ENCODE measurements at regions not wholly inside any gene's neighbourhood (a gene's known extent, or its start where the extent isn't known, plus 50 kb on each side); places are given as distances from the start of the nearest gene placed in this dataset.

DNA sequence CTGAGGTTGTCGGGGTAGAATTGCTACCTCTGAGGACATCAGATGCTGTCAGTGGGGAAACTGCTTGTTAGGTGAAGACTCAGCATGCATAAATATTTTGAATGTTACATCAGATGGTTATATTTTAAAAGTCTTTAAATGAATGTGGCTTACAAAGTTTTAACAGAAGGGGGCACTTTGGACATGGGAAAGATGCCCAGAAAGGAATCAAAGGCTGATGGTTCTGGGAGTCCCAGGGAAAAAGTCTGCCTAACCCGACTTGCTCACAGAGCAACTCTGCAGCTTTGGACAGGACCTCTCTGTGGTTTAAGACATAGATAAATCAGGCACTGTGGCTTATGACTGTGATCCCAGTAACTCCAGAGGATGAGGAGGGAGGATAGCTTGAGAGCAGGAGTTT is 474.9 kb downstream of the ATP23 start:
- TF ChIP-seq, protein P1, sequence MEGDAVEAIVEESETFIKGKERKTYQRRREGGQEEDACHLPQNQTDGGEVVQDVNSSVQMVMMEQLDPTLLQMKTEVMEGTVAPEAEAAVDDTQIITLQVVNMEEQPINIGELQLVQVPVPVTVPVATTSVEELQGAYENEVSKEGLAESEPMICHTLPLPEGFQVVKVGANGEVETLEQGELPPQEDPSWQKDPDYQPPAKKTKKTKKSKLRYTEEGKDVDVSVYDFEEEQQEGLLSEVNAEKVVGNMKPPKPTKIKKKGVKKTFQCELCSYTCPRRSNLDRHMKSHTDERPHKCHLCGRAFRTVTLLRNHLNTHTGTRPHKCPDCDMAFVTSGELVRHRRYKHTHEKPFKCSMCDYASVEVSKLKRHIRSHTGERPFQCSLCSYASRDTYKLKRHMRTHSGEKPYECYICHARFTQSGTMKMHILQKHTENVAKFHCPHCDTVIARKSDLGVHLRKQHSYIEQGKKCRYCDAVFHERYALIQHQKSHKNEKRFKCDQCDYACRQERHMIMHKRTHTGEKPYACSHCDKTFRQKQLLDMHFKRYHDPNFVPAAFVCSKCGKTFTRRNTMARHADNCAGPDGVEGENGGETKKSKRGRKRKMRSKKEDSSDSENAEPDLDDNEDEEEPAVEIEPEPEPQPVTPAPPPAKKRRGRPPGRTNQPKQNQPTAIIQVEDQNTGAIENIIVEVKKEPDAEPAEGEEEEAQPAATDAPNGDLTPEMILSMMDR (IDR thresholded peaks at IDR 0.05) = no peak
- TF ChIP-seq POLR2AphosphoS5 (IDR thresholded peaks at IDR 0.05) (no peak), EP300 (IDR thresholded peaks at IDR 0.05) (no peak), POLR2A (IDR thresholded peaks at IDR 0.05) (no peak)
- Histone ChIP-seq H3K4me3 (no peak overlapping the region), H3K27me3 (no peaks in the 10 kb centered on the region), H3K4me1 (peaks cover 0 to 3% (median 0%) of the 10 kb centered on the region in 3 donors), H3K9me3 (no peaks in the 10 kb centered on the region), H3K27ac (no peak overlapping the region), H3K36me3 (no peaks in the 10 kb centered on the region)
- no peak for ATAC-seq
- 34 to 52% methylated on average over 2 of the region's 2 CpGs for whole genome bisulfite sequencing, 2 donors (ENCODE audit: low coverage in 1 of 2)

DNA sequence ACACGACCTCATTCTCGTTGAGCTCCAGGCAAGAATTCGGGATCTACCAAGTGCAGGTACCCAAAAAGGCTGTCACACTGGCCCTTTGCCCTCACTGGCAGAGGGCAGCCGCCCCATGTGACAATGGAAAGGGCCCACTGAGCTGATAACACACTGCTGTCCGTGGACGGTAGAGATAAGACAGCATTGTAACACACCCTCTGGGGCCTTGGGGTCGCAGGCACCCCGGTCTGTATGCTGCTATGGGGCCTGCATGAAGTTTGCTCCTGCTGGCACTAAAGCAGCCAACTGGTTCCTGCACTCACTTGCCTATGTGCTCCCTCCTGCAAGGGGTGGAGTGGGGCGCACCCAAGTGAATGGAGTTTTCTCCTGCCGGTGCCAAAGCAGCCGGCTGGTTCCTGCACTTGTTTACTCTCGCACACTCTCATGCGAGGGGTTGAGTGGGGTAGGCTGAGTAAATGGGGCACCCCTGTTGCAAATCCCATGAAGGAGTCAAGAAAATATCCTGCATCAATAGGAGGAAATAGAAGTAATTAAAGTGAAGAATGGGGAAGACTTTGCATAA is 477.9 kb downstream of the ATP23 start:
- H3K36me3 ChIP-seq = no peaks in the 10 kb centered on the region
- H3K9me3 ChIP-seq = no peaks in the 10 kb centered on the region
- no peak overlapping the region for H3K27ac ChIP-seq
- no peak overlapping the region for H3K4me3 ChIP-seq
- H3K27me3 ChIP-seq = no peaks in the 10 kb centered on the region
- ATAC-seq = no peak
- no peaks in the 10 kb centered on the region for H3K4me1 ChIP-seq
- TF ChIP-seq EP300 (IDR thresholded peaks at IDR 0.05) (no peak), POLR2AphosphoS5 (IDR thresholded peaks at IDR 0.05) (no peak), POLR2A (IDR thresholded peaks at IDR 0.05) (no peak)
- TF ChIP-seq, protein P1 (IDR thresholded peaks at IDR 0.05) = no peak
- 87 to 92% methylated on average over 2 to 3 of the region's 13 CpGs for WGBS, 2 donors (ENCODE audit: low coverage in 1 of 2)

DNA sequence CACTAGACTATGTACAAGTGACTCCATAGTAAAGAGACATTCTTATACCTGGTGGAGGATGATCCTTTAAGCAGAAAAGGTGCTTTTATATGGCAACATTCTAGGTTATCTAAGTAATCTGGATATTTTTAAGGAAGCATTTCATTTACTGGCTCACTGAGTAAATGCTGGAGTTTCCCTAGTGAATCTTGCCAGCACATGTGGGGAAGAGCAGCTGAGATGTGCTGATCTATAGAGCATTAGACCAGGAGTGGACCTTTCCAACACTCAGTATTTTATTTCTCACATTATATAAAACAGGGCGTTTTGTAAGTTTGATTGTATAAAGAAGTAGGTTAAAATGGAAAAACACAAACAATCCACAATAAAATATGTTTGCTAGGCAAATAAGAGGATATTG is 478.5 kb downstream of the ATP23 start:
- Histone ChIP-seq H3K27ac (no peak overlapping the region), H3K4me1 (peaks cover 0 to 6% (median 1%) of the 10 kb centered on the region in 3 donors), H3K9me3 (no peaks in the 10 kb centered on the region), H3K4me3 (no peak overlapping the region), H3K27me3 (no peaks in the 10 kb centered on the region), H3K36me3 (no peaks in the 10 kb centered on the region)
- no peak for ATAC-seq
- WGBS, 2 donors (ENCODE audit: low coverage in 1 of 2) = 50% methylated on average over 1 of the region's 1 CpG
- TF ChIP-seq POLR2A (IDR thresholded peaks at IDR 0.05) = no peak
- no peak for TF ChIP-seq EP300 (IDR thresholded peaks at IDR 0.05)
- no peak for TF ChIP-seq POLR2AphosphoS5 (IDR thresholded peaks at IDR 0.05)
- TF ChIP-seq, protein P1 (IDR thresholded peaks at IDR 0.05) = no peak

DNA sequence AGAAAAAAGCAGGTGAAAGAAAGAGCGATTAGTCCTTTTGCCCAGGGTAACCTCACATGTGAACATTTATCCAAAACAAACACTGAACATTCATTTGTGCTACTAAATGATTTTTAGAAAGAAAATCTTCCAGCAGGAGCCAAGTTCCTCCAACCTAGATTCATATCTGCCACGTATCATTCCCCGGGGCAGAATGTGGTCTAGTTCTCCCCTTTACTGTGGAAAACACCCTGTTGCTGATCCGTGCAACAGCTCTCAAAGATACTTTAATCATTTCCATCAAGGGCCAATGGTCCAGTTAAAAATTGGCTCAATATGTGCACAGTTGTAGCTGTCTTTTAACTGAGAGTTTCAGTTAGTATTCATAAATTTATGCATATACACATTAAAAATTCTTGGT is 479.1 kb downstream of the ATP23 start:
- TF ChIP-seq, protein P1 (IDR thresholded peaks at IDR 0.05) = no peak
- TF ChIP-seq EP300 (IDR thresholded peaks at IDR 0.05) = no peak
- no peak for TF ChIP-seq POLR2AphosphoS5 (IDR thresholded peaks at IDR 0.05)
- no peak for TF ChIP-seq POLR2A (IDR thresholded peaks at IDR 0.05)
- 17 to 37% methylated on average over 4 of the region's 4 CpGs for WGBS, 2 donors (ENCODE audit: low coverage in 1 of 2)
- ATAC-seq = no peak
- H3K27ac ChIP-seq = no peak overlapping the region
- H3K27me3 ChIP-seq = no peaks in the 10 kb centered on the region
- peaks cover 0 to 12% (median 7%) of the 10 kb centered on the region in 3 donors for H3K4me1 ChIP-seq
- no peaks in the 10 kb centered on the region for H3K9me3 ChIP-seq
- no peak overlapping the region for H3K4me3 ChIP-seq
- no peaks in the 10 kb centered on the region for H3K36me3 ChIP-seq

DNA sequence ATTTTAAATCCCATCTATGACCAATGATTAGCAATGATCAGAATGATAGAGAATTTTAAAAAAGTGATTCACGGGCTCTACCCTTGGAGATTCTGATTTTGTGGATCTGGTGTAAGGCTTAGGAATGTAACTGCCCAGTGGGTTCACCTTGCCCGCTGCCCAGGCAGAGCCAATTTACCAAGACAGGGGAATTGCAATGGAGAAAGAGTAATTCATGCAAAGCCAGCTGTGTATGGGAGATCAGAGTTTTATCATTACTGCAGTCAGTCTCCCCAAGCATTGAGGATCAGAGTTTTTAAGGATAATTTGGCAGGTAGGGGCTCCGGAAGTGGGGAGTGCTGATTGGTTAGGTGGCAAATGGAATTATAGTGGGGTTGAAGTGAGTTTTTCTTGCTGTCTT is 480.6 kb downstream of the ATP23 start:
- peaks cover 0 to 22% (median 12%) of the 10 kb centered on the region in 3 donors for H3K4me1 ChIP-seq
- no peaks in the 10 kb centered on the region for H3K27me3 ChIP-seq
- H3K4me3 ChIP-seq = no peak overlapping the region
- no peaks in the 10 kb centered on the region for H3K9me3 ChIP-seq
- no peaks in the 10 kb centered on the region for H3K36me3 ChIP-seq
- WGBS, 2 donors (ENCODE audit: low coverage in 1 of 2) = 67 to 92% methylated on average over 3 of the region's 3 CpGs
- no peak for TF ChIP-seq POLR2A (IDR thresholded peaks at IDR 0.05)
- no peak for TF ChIP-seq EP300 (IDR thresholded peaks at IDR 0.05)
- no peak for TF ChIP-seq POLR2AphosphoS5 (IDR thresholded peaks at IDR 0.05)
- TF ChIP-seq, protein P1 (IDR thresholded peaks at IDR 0.05) = no peak
- no peak overlapping the region for H3K27ac ChIP-seq
- no peak for ATAC-seq

Measured in gastroesophageal sphincter (tissue), 4 donors.